Glomerular endothelial cell (primary cell): ENCODE measurements at regions not wholly inside any gene's neighbourhood (a gene's known extent, or its start where the extent isn't known, plus 50 kb on each side); places are given as distances from the start of the nearest gene placed in this dataset.
"Not testable (repeated sequence)": the region's sequence is repeated elsewhere in the genome, so short reads cannot be mapped to it uniquely, and the experiment has no call there.

Experiments
- DNase-seq: peaks from one replicate; pipeline ENCODE4 v3.0.0-alpha.2; 2011; ENCODE audit warnings: low read depth, low spot score; ENCODE audit errors: extremely low read depth

- DNase-seq = no peak
Observed at GRCh38 chr4:153877898-153878297, 89.0 kb upstream of the SFRP2 start.

GRCh38 chr4:153873741-153874140 lies 84.9 kb upstream of the SFRP2 start:
- no peak for DNase-seq

GRCh38 chr4:153866766-153867165 lies 77.9 kb upstream of the SFRP2 start:
- DNase-seq = not testable (repeated sequence)

DNA sequence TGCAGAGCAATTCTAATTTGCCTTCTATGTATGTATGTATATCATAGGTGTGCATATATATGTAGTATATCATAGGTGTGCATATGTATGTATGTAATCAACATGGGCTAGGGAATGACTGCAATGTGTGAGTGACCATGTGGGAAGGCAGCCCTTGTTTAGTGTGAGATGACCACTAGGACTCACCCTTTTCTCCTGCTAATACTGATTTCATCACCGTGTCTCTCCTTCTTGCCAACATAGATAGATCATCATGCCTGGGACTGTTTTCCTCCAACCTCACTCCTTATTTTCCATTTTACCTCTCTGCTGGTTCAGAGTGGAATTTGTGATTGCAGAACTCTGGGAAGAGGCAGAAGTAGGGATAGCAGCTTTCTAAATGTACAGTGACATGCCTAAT lies 63.6 kb upstream of the SFRP2 start:
- no peak for DNase-seq

- no peak for DNase-seq
Observed at GRCh38 chr4:153850533-153851280, 61.8 kb upstream of the SFRP2 start.

DNA sequence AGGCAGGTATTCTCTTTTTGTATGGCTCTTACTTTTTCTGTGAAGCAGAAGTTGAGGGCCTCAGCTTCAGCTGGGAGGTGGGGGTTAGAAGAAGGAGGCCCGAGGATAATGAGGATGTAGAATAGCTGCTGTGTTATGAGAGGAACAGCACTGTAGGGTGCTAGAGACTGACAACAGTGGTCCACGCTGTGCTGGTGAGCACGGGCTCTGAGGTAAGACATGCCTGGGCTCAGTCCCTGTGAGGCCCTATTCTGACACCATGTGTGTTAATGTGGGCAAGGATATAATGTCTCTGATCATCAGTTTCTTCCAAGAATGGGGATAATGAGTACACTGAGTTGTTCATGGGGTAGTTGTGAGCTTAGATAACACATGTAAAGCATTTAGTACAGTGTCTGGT lies 55.3 kb upstream of the SFRP2 start:
- no peak for DNase-seq
